ENCODE measurements at regions not wholly inside any gene's neighbourhood (a gene's known extent, or its start where the extent isn't known, plus 50 kb on each side); places are given as distances from the start of the nearest gene placed in this dataset.

DNA sequence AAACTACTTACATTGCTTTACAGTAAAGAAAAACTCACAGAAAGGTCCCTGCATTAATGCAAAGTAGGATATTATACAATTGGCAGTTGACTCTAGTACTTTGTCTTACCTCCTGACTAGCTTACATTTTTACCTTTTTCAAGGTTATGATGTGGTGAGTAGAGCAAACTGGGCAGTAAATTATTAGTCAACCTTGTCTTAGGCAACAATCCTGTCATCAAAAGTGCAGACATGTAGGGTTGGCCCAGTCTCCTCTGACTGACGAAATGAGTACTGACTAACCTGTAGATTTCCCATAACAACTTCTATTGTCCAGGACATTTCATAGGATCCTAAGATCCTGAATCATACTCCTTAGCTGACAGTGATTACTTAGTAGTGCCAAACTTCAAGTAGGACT, 142.0 kb upstream of the NUDT6 start:
- Histone ChIP-seq H4K20me1 (ENCODE audit: low read length) (no peaks in the 10 kb centered on the region), H2AFZ (ENCODE audit: low read length) (no peak overlapping the region), H3K4me1 (ENCODE audit: insufficient read depth, low read length) (no peaks in the 10 kb centered on the region), H3K36me3 (ENCODE audit: low read depth, low read length) (no peaks in the 10 kb centered on the region), H3K27ac (ENCODE audit: low read length) (no peak overlapping the region), H3K4me2 (ENCODE audit: low read length) (no peak overlapping the region), H3K9ac (ENCODE audit: low read length) (no peak overlapping the region), H3K79me2 (ENCODE audit: low read length) (no peaks in the 10 kb centered on the region), H3F3A (ENCODE audit: low read length, unreplicated experiment) (no peaks in the 10 kb centered on the region), H3K9me2 (replicated peaks; ENCODE audit: low read length) (no peaks in the 10 kb centered on the region), H3K4me3 (ENCODE audit: low read length) (no peak overlapping the region), H3K27me3 (ENCODE audit: low read length) (no peaks in the 10 kb centered on the region), H3K9me3 (ENCODE audit: low read length) (no peaks in the 10 kb centered on the region)
- CTCF ChIA-PET = no interaction called here
- DNase-seq (peak; percentile 65), ATAC-seq (no peak; the same call in 1 of the 2 replicates)
- no TSS peak for BruUV-seq (replicated peaks)
- TF ChIP-seq, protein P1, sequence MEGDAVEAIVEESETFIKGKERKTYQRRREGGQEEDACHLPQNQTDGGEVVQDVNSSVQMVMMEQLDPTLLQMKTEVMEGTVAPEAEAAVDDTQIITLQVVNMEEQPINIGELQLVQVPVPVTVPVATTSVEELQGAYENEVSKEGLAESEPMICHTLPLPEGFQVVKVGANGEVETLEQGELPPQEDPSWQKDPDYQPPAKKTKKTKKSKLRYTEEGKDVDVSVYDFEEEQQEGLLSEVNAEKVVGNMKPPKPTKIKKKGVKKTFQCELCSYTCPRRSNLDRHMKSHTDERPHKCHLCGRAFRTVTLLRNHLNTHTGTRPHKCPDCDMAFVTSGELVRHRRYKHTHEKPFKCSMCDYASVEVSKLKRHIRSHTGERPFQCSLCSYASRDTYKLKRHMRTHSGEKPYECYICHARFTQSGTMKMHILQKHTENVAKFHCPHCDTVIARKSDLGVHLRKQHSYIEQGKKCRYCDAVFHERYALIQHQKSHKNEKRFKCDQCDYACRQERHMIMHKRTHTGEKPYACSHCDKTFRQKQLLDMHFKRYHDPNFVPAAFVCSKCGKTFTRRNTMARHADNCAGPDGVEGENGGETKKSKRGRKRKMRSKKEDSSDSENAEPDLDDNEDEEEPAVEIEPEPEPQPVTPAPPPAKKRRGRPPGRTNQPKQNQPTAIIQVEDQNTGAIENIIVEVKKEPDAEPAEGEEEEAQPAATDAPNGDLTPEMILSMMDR (conservative IDR thresholded peaks at IDR 0.05; ENCODE audit: low read depth, low read length) = no peak
- TF ChIP-seq EZH2 (IDR thresholded peaks at IDR 0.05; ENCODE audit: low read length, unreplicated experiment) (no peak), EZH2phosphoT487 (IDR thresholded peaks at IDR 0.05; ENCODE audit: borderline replicate concordance, low read length) (no peak)
- POLR2A ChIA-PET (ENCODE audit: unreplicated experiment) = no interaction called here
- intact Hi-C loops (cut with micrococcal nuclease) = no loop called here

DNA sequence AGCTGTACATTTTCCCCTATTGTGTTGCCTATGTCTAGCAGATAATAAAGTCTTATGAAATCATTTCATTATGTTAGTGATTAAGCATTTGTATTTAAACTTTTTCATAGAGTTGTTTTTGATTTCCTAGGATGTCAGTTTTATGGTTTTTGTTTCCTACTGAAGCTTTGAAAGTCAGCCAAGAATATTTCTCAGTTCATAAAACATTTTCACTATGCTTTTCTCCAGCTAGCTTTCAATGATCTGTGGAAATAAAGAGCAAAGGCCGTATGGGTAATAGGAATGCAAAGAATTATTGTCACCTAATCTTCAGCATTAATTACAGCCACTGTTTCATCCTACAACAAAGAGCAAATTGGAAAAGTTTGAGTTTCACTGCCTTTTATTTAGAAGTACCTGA, 145.7 kb upstream of the NUDT6 start:
- intact Hi-C loops (cut with micrococcal nuclease) = no loop called here
- CTCF ChIA-PET = no interaction called here
- no peak overlapping the region for H3K9ac ChIP-seq (ENCODE audit: low read length)
- POLR2A ChIA-PET (ENCODE audit: unreplicated experiment) = no interaction called here
- no peaks in the 10 kb centered on the region for H4K20me1 ChIP-seq (ENCODE audit: low read length)
- H3K27me3 ChIP-seq (ENCODE audit: low read length) = no peaks in the 10 kb centered on the region
- TF ChIP-seq EZH2phosphoT487 (IDR thresholded peaks at IDR 0.05; ENCODE audit: borderline replicate concordance, low read length) = no peak
- TF ChIP-seq, protein P1 (conservative IDR thresholded peaks at IDR 0.05; ENCODE audit: low read depth, low read length) = no peak
- no peaks in the 10 kb centered on the region for H3F3A ChIP-seq (ENCODE audit: low read length, unreplicated experiment)
- ATAC-seq (no peak), DNase-seq (no peak)
- H3K36me3 ChIP-seq (ENCODE audit: low read depth, low read length) = no peaks in the 10 kb centered on the region
- H3K9me2 ChIP-seq (replicated peaks; ENCODE audit: low read length) = no peaks in the 10 kb centered on the region
- H2AFZ ChIP-seq (ENCODE audit: low read length) = no peak overlapping the region
- no peak overlapping the region for H3K4me2 ChIP-seq (ENCODE audit: low read length)
- H3K4me3 ChIP-seq (ENCODE audit: low read length) = no peak overlapping the region
- H3K4me1 ChIP-seq (ENCODE audit: insufficient read depth, low read length) = no peaks in the 10 kb centered on the region
- H3K27ac ChIP-seq (ENCODE audit: low read length) = no peak overlapping the region
- no peaks in the 10 kb centered on the region for H3K9me3 ChIP-seq (ENCODE audit: low read length)
- BruUV-seq (replicated peaks) = no TSS peak
- H3K79me2 ChIP-seq (ENCODE audit: low read length) = no peaks in the 10 kb centered on the region

DNA sequence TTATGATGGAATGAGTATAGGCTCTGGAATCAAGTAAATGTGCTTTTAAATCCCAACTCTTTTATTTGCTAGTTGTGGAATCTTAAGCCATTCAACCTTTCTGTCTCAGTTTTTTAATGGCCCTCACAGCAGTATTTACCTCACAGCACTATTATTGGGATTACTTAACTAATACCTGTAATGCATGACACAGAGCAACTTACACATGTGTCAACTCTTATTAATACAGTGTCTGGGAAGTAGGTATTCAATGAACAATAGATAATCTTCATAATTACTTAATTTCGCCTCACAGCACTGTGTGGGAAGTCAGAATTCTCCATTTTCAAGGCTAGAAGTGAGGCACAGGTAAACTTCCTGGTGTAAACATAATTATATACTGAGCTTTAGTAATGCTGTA, 149.7 kb upstream of the NUDT6 start:
- TF ChIP-seq EZH2 (IDR thresholded peaks at IDR 0.05; ENCODE audit: low read length, unreplicated experiment) (no peak), EZH2phosphoT487 (IDR thresholded peaks at IDR 0.05; ENCODE audit: borderline replicate concordance, low read length) (no peak)
- TF ChIP-seq, protein P1 (conservative IDR thresholded peaks at IDR 0.05; ENCODE audit: low read depth, low read length) = no peak
- no peaks in the 10 kb centered on the region for H3F3A ChIP-seq (ENCODE audit: low read length, unreplicated experiment)
- H3K27ac ChIP-seq (ENCODE audit: low read length) = no peak overlapping the region
- no peak for DNase-seq
- H3K36me3 ChIP-seq (ENCODE audit: low read depth, low read length) = no peaks in the 10 kb centered on the region
- no peaks in the 10 kb centered on the region for H3K9me2 ChIP-seq (replicated peaks; ENCODE audit: low read length)
- no peak for ATAC-seq
- H3K27me3 ChIP-seq (ENCODE audit: low read length) = no peaks in the 10 kb centered on the region
- H3K9ac ChIP-seq (ENCODE audit: low read length) = no peak overlapping the region
- no peak overlapping the region for H2AFZ ChIP-seq (ENCODE audit: low read length)
- no peaks in the 10 kb centered on the region for H3K79me2 ChIP-seq (ENCODE audit: low read length)
- H3K9me3 ChIP-seq (ENCODE audit: low read length) = no peaks in the 10 kb centered on the region
- POLR2A ChIA-PET (ENCODE audit: unreplicated experiment) = no interaction called here
- CTCF ChIA-PET = no interaction called here
- intact Hi-C loops (cut with micrococcal nuclease) = no loop called here
- H3K4me1 ChIP-seq (ENCODE audit: insufficient read depth, low read length) = no peaks in the 10 kb centered on the region
- no peak overlapping the region for H3K4me3 ChIP-seq (ENCODE audit: low read length)
- no peaks in the 10 kb centered on the region for H4K20me1 ChIP-seq (ENCODE audit: low read length)
- BruUV-seq (replicated peaks) = no TSS peak
- no peak overlapping the region for H3K4me2 ChIP-seq (ENCODE audit: low read length)
